Gastrocnemius medialis (tissue), 4 donors: ENCODE measurements at regions not wholly inside any gene's neighbourhood (a gene's known extent, or its start where the extent isn't known, plus 50 kb on each side); places are given as distances from the start of the nearest gene placed in this dataset.

Experiments
- ATAC-seq, 2 donors: fragments of 150-250 bp; one replicate each; pipeline ENCODE4 v1.9.1; 2016
- DNase-seq, 2 donors: peaks; one replicate each; pipeline ENCODE4 v3.0.0-alpha.2; 2019
- H3K27ac ChIP-seq, 4 donors: fragments of 200-600 bp; sonication (generic); 1 replicate in 1 of 4; 2 replicates in 3 of 4; pipeline ENCODE4 v1.5.1; 2016 to 2018; ENCODE audit warnings: mild to moderate bottlenecking in 2 of 4, moderate library complexity in 1 of 4
- H3K27me3 ChIP-seq, 3 donors: fragments of 200-600 bp; sonication (generic) in 2 of 3; 1 replicate in 1 of 3; 2 replicates in 2 of 3; pipeline versions ENCODE4 v1.5.1 to v1.6.0; 2016 to 2019; ENCODE audit warnings: mild to moderate bottlenecking in 1 of 3, moderate library complexity in 1 of 3
- H3K36me3 ChIP-seq, 2 donors: fragments of 200-600 bp; sonication (generic) in 1 of 2; one replicate each; pipeline ENCODE4 v1.5.1; 2017 to 2018
- H3K4me1 ChIP-seq, 2 donors: fragments of 200-600 bp; sonication (generic) in 1 of 2; one replicate each; pipeline ENCODE4 v1.5.1; 2016 to 2017; ENCODE audit warnings: mild to moderate bottlenecking in 2 of 2
- H3K4me3 ChIP-seq, 4 donors: fragments of 200-600 bp; sonication (generic) in 3 of 4; 1 replicate in 1 of 4; 2 replicates in 3 of 4; pipeline ENCODE4 v1.5.1; 2016 to 2019; ENCODE audit warnings: mild to moderate bottlenecking in 2 of 4
- H3K9me3 ChIP-seq, 3 donors: fragments of 200-600 bp; sonication (generic) in 2 of 3; 1 replicate in 1 of 3; 2 replicates in 2 of 3; pipeline ENCODE4 v1.5.1; 2016 to 2019
- CTCF ChIP-seq, 5 experiments: fragments of 450-650 bp in 3 of 5; fragments of 200-600 bp in 2 of 5; sonication (generic) in 2 of 5; IDR thresholded peaks in 4 of 5; conservative IDR thresholded peaks in 1 of 5; 1 replicate in 4 of 5; 2 replicates in 1 of 5; pipeline ENCODE4 v1.5.1; 2016 to 2019; ENCODE audit warnings: antibody characterized with exemption in 5 of 5, mild to moderate bottlenecking in 3 of 5, moderate library complexity in 3 of 5
- POLR2A ChIP-seq, 2 donors: fragments of 450-650 bp; IDR thresholded peaks; one replicate each; pipeline ENCODE4 v1.6.1; 2017; ENCODE audit warnings: antibody characterized with exemption in 2 of 2, mild to moderate bottlenecking in 2 of 2, moderate library complexity in 2 of 2
- in situ Hi-C, 4 donors: fragments of 200-750 bp; cut with MboI; loops; one replicate each; pipeline versions ENCODE4 v1.15.0 to v1.8.0; 2017; ENCODE audit warnings: low sequenced_read_pairs in 4 of 4
- intact Hi-C: fragments of 100-400 bp; cut with DNase I; formaldehyde crosslinking; loops from one replicate; pipeline ENCODE4 v1.15.1; 2023; ENCODE audit warnings: low total_unique reads

GRCh38 chr6:21955951-21956350, 340.9 kb downstream of the PRL start:
- DNase-seq, result no peak
- Histone ChIP-seq H3K4me3 (no peak overlapping the region), H3K27ac (no peak overlapping the region), H3K9me3 (no peaks in the 10 kb centered on the region), H3K27me3 (no peaks in the 10 kb centered on the region), H3K36me3 (no peaks in the 10 kb centered on the region), H3K4me1 (peaks cover 13 to 19% of the 10 kb centered on the region in 2 donors)
- in situ Hi-C loops, result no loop called here
- no peak for ATAC-seq
- intact Hi-C loops, result no loop called here
- TF ChIP-seq POLR2A (IDR thresholded peaks at IDR 0.05) (no peak), CTCF (IDR thresholded peaks at IDR 0.05 in 4 of 5, conservative IDR thresholded peaks at IDR 0.05 in 1 of 5) (no peak)

- no peak for DNase-seq
- Histone ChIP-seq H3K4me3 (no peak overlapping the region), H3K9me3 (no peaks in the 10 kb centered on the region), H3K27ac (no peak overlapping the region), H3K4me1 (peaks cover 13% of the 10 kb centered on the region in 2 donors), H3K27me3 (no peaks in the 10 kb centered on the region), H3K36me3 (no peaks in the 10 kb centered on the region)
- no peak for ATAC-seq
- in situ Hi-C loops, result no loop called here
- intact Hi-C loops, result no loop called here
- TF ChIP-seq POLR2A (IDR thresholded peaks at IDR 0.05), result no peak
- no peak for TF ChIP-seq CTCF (IDR thresholded peaks at IDR 0.05 in 4 of 5, conservative IDR thresholded peaks at IDR 0.05 in 1 of 5)
Measured at GRCh38 chr6:21958428-21958827, 338.4 kb downstream of the PRL start.

- intact Hi-C loops (no loop called here), in situ Hi-C loops (no loop called here)
- Histone ChIP-seq H3K27me3 (no peaks in the 10 kb centered on the region), H3K4me3 (no peak overlapping the region), H3K36me3 (no peaks in the 10 kb centered on the region), H3K4me1 (no peaks in the 10 kb centered on the region), H3K27ac (no peak overlapping the region), H3K9me3 (no peaks in the 10 kb centered on the region)
- DNase-seq, result no peak
- no peak for TF ChIP-seq POLR2A (IDR thresholded peaks at IDR 0.05)
- no peak for TF ChIP-seq CTCF (IDR thresholded peaks at IDR 0.05 in 4 of 5, conservative IDR thresholded peaks at IDR 0.05 in 1 of 5)
- ATAC-seq, result no peak
Measured at GRCh38 chr6:21961226-21961625, 335.6 kb downstream of the PRL start.

- Histone ChIP-seq H3K4me3 (no peak overlapping the region), H3K4me1 (no peaks in the 10 kb centered on the region), H3K27me3 (no peaks in the 10 kb centered on the region), H3K27ac (no peak overlapping the region), H3K36me3 (no peaks in the 10 kb centered on the region), H3K9me3 (no peaks in the 10 kb centered on the region)
- in situ Hi-C loops (no loop called here), intact Hi-C loops (no loop called here)
- no peak for TF ChIP-seq CTCF (IDR thresholded peaks at IDR 0.05 in 4 of 5, conservative IDR thresholded peaks at IDR 0.05 in 1 of 5)
- no peak for TF ChIP-seq POLR2A (IDR thresholded peaks at IDR 0.05)
- DNase-seq (no peak), ATAC-seq (no peak)
Measured at GRCh38 chr6:21965016-21965415, 331.8 kb downstream of the PRL start.

GRCh38 chr6:21965953-21966539, 330.8 kb downstream of the PRL start:
- Histone ChIP-seq H3K4me3 (no peak overlapping the region), H3K27ac (no peak overlapping the region), H3K36me3 (no peaks in the 10 kb centered on the region), H3K27me3 (no peaks in the 10 kb centered on the region), H3K4me1 (no peaks in the 10 kb centered on the region), H3K9me3 (no peaks in the 10 kb centered on the region)
- in situ Hi-C loops, result no loop called here
- ATAC-seq (no peak), DNase-seq (no peak)
- intact Hi-C loops, result no loop called here
- TF ChIP-seq CTCF (IDR thresholded peaks at IDR 0.05 in 4 of 5, conservative IDR thresholded peaks at IDR 0.05 in 1 of 5) (no peak), POLR2A (IDR thresholded peaks at IDR 0.05) (no peak)
